ENCODE measurements at regions not wholly inside any gene's neighbourhood (a gene's known extent, or its start where the extent isn't known, plus 50 kb on each side); places are given as distances from the start of the nearest gene placed in this dataset.
"Not testable (repeated sequence)": the region's sequence is repeated elsewhere in the genome, so short reads cannot be mapped to it uniquely, and the experiment has no call there.

- ChIA-PET POLR2A (no interaction called here), CTCF (no interaction called here)
- H3K27me3 Mint-ChIP-seq: no peaks in the 10 kb centered on the region
- intact Hi-C loops (cut with DNase I, micrococcal nuclease): no loop called here
- TF ChIP-seq CTCF (IDR thresholded peaks at IDR 0.05): no peak
- H3K36me3 Mint-ChIP-seq (ENCODE audit: low read depth): no peaks in the 10 kb centered on the region
- Histone ChIP-seq H3K4me1 (ENCODE audit: insufficient read depth, low read length) (no peaks in the 10 kb centered on the region), H3K27me3 (ENCODE audit: control insufficient read depth in 1 of 2, insufficient read depth in 2 of 2, low read length in 2 of 2) (no peaks in the 10 kb centered on the region), H3K27ac (ENCODE audit: low read depth in 1 of 2, low read length in 2 of 2) (no peak overlapping the region), H3K36me3 (ENCODE audit: insufficient read depth, low read length) (no peaks in the 10 kb centered on the region), H3K4me3 (ENCODE audit: low read length) (no peak overlapping the region), H3K9me3 (ENCODE audit: control insufficient read depth in 1 of 2, insufficient read depth in 1 of 2, low read length in 2 of 2) (peaks cover 8 to 21% of the 10 kb centered on the region in 2 experiments)
- no peak for DNase-seq
- no peak overlapping the region for H3K27ac Mint-ChIP-seq
- no peak overlapping the region for H3K4me3 Mint-ChIP-seq
- no peak for ATAC-seq (ENCODE audit: poor library complexity)
- H3K4me1 Mint-ChIP-seq (ENCODE audit: low read depth): no peaks in the 10 kb centered on the region
- peaks cover 19% of the 10 kb centered on the region for H3K9me3 Mint-ChIP-seq
Observed at GRCh38 chr16:52657924-52658323, 111.0 kb upstream of the TOX3 start.

- H3K4me3 Mint-ChIP-seq; H3K36me3 Mint-ChIP-seq (ENCODE audit: low read depth); POLR2A ChIA-PET; H3K27ac Mint-ChIP-seq; H3K27me3 Mint-ChIP-seq; H3K27ac ChIP-seq (ENCODE audit: low read depth in 1 of 2, low read length in 2 of 2); CTCF ChIA-PET; intact Hi-C loops (cut with DNase I, micrococcal nuclease); H3K27me3 ChIP-seq (ENCODE audit: control insufficient read depth in 1 of 2, insufficient read depth in 2 of 2, low read length in 2 of 2); H3K4me1 ChIP-seq (ENCODE audit: insufficient read depth, low read length); H3K4me1 Mint-ChIP-seq (ENCODE audit: low read depth); H3K36me3 ChIP-seq (ENCODE audit: insufficient read depth, low read length); DNase-seq; H3K4me3 ChIP-seq (ENCODE audit: low read length); ATAC-seq (ENCODE audit: poor library complexity): not testable (repeated sequence)
- peaks cover 8 to 19% of the 10 kb centered on the region in 2 experiments for H3K9me3 ChIP-seq (ENCODE audit: control insufficient read depth in 1 of 2, insufficient read depth in 1 of 2, low read length in 2 of 2)
- peaks cover 12% of the 10 kb centered on the region for H3K9me3 Mint-ChIP-seq
Observed at GRCh38 chr16:52655916-52656315, 109.0 kb upstream of the TOX3 start.

GRCh38 chr16:52655156-52655555, 108.2 kb upstream of the TOX3 start:
- H3K9me3 ChIP-seq (ENCODE audit: control insufficient read depth in 1 of 2, insufficient read depth in 1 of 2, low read length in 2 of 2): peaks cover 3 to 19% of the 10 kb centered on the region in 2 experiments
- POLR2A ChIA-PET; H3K27me3 ChIP-seq (ENCODE audit: control insufficient read depth in 1 of 2, insufficient read depth in 2 of 2, low read length in 2 of 2); CTCF ChIA-PET; ATAC-seq (ENCODE audit: poor library complexity); H3K9me3 Mint-ChIP-seq; DNase-seq; H3K27ac ChIP-seq (ENCODE audit: low read depth in 1 of 2, low read length in 2 of 2); H3K27ac Mint-ChIP-seq; intact Hi-C loops (cut with DNase I, micrococcal nuclease); H3K4me1 Mint-ChIP-seq (ENCODE audit: low read depth); H3K36me3 ChIP-seq (ENCODE audit: insufficient read depth, low read length); H3K36me3 Mint-ChIP-seq (ENCODE audit: low read depth); H3K27me3 Mint-ChIP-seq; H3K4me3 Mint-ChIP-seq; H3K4me1 ChIP-seq (ENCODE audit: insufficient read depth, low read length); H3K4me3 ChIP-seq (ENCODE audit: low read length): not testable (repeated sequence)

GRCh38 chr16:52652033-52652432, 105.1 kb upstream of the TOX3 start:
- ChIA-PET POLR2A (interaction anchor here (0.6 kb wide), 1 partner anchor 9 kb away, joined by 3 read pairs; no protein-coding TSS in a partner anchor), CTCF (no interaction called here)
- intact Hi-C loops (cut with DNase I, micrococcal nuclease): no loop called here
- peaks cover 0 to 5% of the 10 kb centered on the region in 2 experiments for H3K9me3 ChIP-seq (ENCODE audit: control insufficient read depth in 1 of 2, insufficient read depth in 1 of 2, low read length in 2 of 2)
- no peak overlapping the region for H3K27ac Mint-ChIP-seq
- no peaks in the 10 kb centered on the region for H3K27me3 Mint-ChIP-seq
- DNase-seq (no peak), ATAC-seq (ENCODE audit: poor library complexity) (no peak)
- no peak for TF ChIP-seq CTCF (IDR thresholded peaks at IDR 0.05)
- H3K4me3 ChIP-seq (ENCODE audit: low read length): no peak overlapping the region
- no peaks in the 10 kb centered on the region for H3K4me1 ChIP-seq (ENCODE audit: insufficient read depth, low read length)
- H3K36me3 ChIP-seq (ENCODE audit: insufficient read depth, low read length): no peaks in the 10 kb centered on the region
- no peaks in the 10 kb centered on the region for H3K4me1 Mint-ChIP-seq (ENCODE audit: low read depth)
- no peaks in the 10 kb centered on the region for H3K36me3 Mint-ChIP-seq (ENCODE audit: low read depth)
- no peaks in the 10 kb centered on the region for H3K9me3 Mint-ChIP-seq
- H3K27ac ChIP-seq (ENCODE audit: low read depth in 1 of 2, low read length in 2 of 2): no peak overlapping the region
- H3K27me3 ChIP-seq (ENCODE audit: control insufficient read depth in 1 of 2, insufficient read depth in 2 of 2, low read length in 2 of 2): no peaks in the 10 kb centered on the region
- no peak overlapping the region for H3K4me3 Mint-ChIP-seq

Data from CD4-positive, alpha-beta T cell (primary cell).